ENCODE measurements at regions not wholly inside any gene's neighbourhood (a gene's known extent, or its start where the extent isn't known, plus 50 kb on each side); places are given as distances from the start of the nearest gene placed in this dataset.
"Not testable (repeated sequence)": the region's sequence is repeated elsewhere in the genome, so short reads cannot be mapped to it uniquely, and the experiment has no call there.

- H3K9ac ChIP-seq (ENCODE audit: insufficient read depth, low read length) = no peak overlapping the region
- no peak for TF ChIP-seq EZH2 (IDR thresholded peaks at IDR 0.05; ENCODE audit: low read length, missing control alignments)
- TF ChIP-seq, protein P1, sequence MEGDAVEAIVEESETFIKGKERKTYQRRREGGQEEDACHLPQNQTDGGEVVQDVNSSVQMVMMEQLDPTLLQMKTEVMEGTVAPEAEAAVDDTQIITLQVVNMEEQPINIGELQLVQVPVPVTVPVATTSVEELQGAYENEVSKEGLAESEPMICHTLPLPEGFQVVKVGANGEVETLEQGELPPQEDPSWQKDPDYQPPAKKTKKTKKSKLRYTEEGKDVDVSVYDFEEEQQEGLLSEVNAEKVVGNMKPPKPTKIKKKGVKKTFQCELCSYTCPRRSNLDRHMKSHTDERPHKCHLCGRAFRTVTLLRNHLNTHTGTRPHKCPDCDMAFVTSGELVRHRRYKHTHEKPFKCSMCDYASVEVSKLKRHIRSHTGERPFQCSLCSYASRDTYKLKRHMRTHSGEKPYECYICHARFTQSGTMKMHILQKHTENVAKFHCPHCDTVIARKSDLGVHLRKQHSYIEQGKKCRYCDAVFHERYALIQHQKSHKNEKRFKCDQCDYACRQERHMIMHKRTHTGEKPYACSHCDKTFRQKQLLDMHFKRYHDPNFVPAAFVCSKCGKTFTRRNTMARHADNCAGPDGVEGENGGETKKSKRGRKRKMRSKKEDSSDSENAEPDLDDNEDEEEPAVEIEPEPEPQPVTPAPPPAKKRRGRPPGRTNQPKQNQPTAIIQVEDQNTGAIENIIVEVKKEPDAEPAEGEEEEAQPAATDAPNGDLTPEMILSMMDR (conservative IDR thresholded peaks at IDR 0.05 in 1 of 2, IDR thresholded peaks at IDR 0.05 in 1 of 2; ENCODE audit: low read depth in 1 of 2, low read length in 2 of 2) = no peak
Observed at GRCh38 chr14:104406831-104407230, 172.7 kb upstream of the C14orf180 start.

GRCh38 chr14:104416383-104416782 is 163.2 kb upstream of the C14orf180 start:
- DNase-seq (ENCODE audit: low read depth in 2 of 2) = no peak
- no peak overlapping the region for H3K27ac ChIP-seq (ENCODE audit: insufficient read depth, low read length)
- H3K4me2 ChIP-seq (ENCODE audit: extremely low read depth, insufficient read depth, low read length) = no peak overlapping the region
- H4K20me1 ChIP-seq (ENCODE audit: control insufficient read depth, extremely low read depth, insufficient read depth, low read length) = no peaks in the 10 kb centered on the region
- H3K9me3 ChIP-seq (ENCODE audit: control insufficient read depth, insufficient read depth, low read depth, low read length) = no peaks in the 10 kb centered on the region
- H2AFZ ChIP-seq (ENCODE audit: low read length) = no peak overlapping the region
- no peak overlapping the region for H3K9ac ChIP-seq (ENCODE audit: insufficient read depth, low read length)
- no peak overlapping the region for H3K4me3 ChIP-seq (replicated peaks in 1 of 4; ENCODE audit: control extremely low read depth in 1 of 4, insufficient read depth in 1 of 4, low read depth in 3 of 4, low read length in 4 of 4)
- H3K79me2 ChIP-seq (ENCODE audit: control insufficient read depth, insufficient read depth, low read length) = no peaks in the 10 kb centered on the region
- no peak for TF ChIP-seq EZH2 (IDR thresholded peaks at IDR 0.05; ENCODE audit: low read length, missing control alignments)
- TF ChIP-seq, protein P1 (conservative IDR thresholded peaks at IDR 0.05 in 1 of 2, IDR thresholded peaks at IDR 0.05 in 1 of 2; ENCODE audit: low read depth in 1 of 2, low read length in 2 of 2) = no peak
- H3K36me3 ChIP-seq (ENCODE audit: control insufficient read depth, insufficient read depth, low read length) = no peaks in the 10 kb centered on the region
- H3K4me1 ChIP-seq (ENCODE audit: control insufficient read depth, extremely low read depth, insufficient read depth, low read length) = no peaks in the 10 kb centered on the region
- no peaks in the 10 kb centered on the region for H3K27me3 ChIP-seq (ENCODE audit: control insufficient read depth, insufficient read depth, low read length)

More at GRCh38 chr14:104406831-104407230, 172.7 kb upstream of the C14orf180 start:
- no peaks in the 10 kb centered on the region for H3K79me2 ChIP-seq (ENCODE audit: control insufficient read depth, insufficient read depth, low read length)
- DNase-seq (ENCODE audit: low read depth in 2 of 2) = no peak
- H2AFZ ChIP-seq (ENCODE audit: low read length) = no peak overlapping the region
- H4K20me1 ChIP-seq (ENCODE audit: control insufficient read depth, extremely low read depth, insufficient read depth, low read length) = no peaks in the 10 kb centered on the region
- no peaks in the 10 kb centered on the region for H3K9me3 ChIP-seq (ENCODE audit: control insufficient read depth, insufficient read depth, low read depth, low read length)
- no peak overlapping the region for H3K4me2 ChIP-seq (ENCODE audit: extremely low read depth, insufficient read depth, low read length)
- H3K36me3 ChIP-seq (ENCODE audit: control insufficient read depth, insufficient read depth, low read length) = no peaks in the 10 kb centered on the region
- H3K4me1 ChIP-seq (ENCODE audit: control insufficient read depth, extremely low read depth, insufficient read depth, low read length) = no peaks in the 10 kb centered on the region
- H3K27me3 ChIP-seq (ENCODE audit: control insufficient read depth, insufficient read depth, low read length) = no peaks in the 10 kb centered on the region
- no peak overlapping the region for H3K27ac ChIP-seq (ENCODE audit: insufficient read depth, low read length)
- H3K4me3 ChIP-seq (replicated peaks in 1 of 4; ENCODE audit: control extremely low read depth in 1 of 4, insufficient read depth in 1 of 4, low read depth in 3 of 4, low read length in 4 of 4) = no peak overlapping the region

- Histone ChIP-seq H2AFZ (ENCODE audit: low read length) (no peak overlapping the region), H3K4me1 (ENCODE audit: control insufficient read depth, extremely low read depth, insufficient read depth, low read length) (no peaks in the 10 kb centered on the region), H3K9ac (ENCODE audit: insufficient read depth, low read length) (no peak overlapping the region), H3K9me3 (ENCODE audit: control insufficient read depth, insufficient read depth, low read depth, low read length) (no peaks in the 10 kb centered on the region), H3K4me2 (ENCODE audit: extremely low read depth, insufficient read depth, low read length) (no peak overlapping the region), H3K79me2 (ENCODE audit: control insufficient read depth, insufficient read depth, low read length) (no peaks in the 10 kb centered on the region), H3K27me3 (ENCODE audit: control insufficient read depth, insufficient read depth, low read length) (no peaks in the 10 kb centered on the region), H3K36me3 (ENCODE audit: control insufficient read depth, insufficient read depth, low read length) (no peaks in the 10 kb centered on the region), H3K27ac (ENCODE audit: insufficient read depth, low read length) (no peak overlapping the region), H4K20me1 (ENCODE audit: control insufficient read depth, extremely low read depth, insufficient read depth, low read length) (no peaks in the 10 kb centered on the region), H3K4me3 (replicated peaks in 1 of 4; ENCODE audit: control extremely low read depth in 1 of 4, insufficient read depth in 1 of 4, low read depth in 3 of 4, low read length in 4 of 4) (no peak overlapping the region)
- no peak for DNase-seq (ENCODE audit: low read depth in 2 of 2)
- no peak for TF ChIP-seq EZH2 (IDR thresholded peaks at IDR 0.05; ENCODE audit: low read length, missing control alignments)
- TF ChIP-seq, protein P1 (conservative IDR thresholded peaks at IDR 0.05 in 1 of 2, IDR thresholded peaks at IDR 0.05 in 1 of 2; ENCODE audit: low read depth in 1 of 2, low read length in 2 of 2) = no peak
Observed at GRCh38 chr14:104419865-104420505, 159.6 kb upstream of the C14orf180 start.

GRCh38 chr14:104420523-104420922 is 159.0 kb upstream of the C14orf180 start:
- H3K79me2 ChIP-seq (ENCODE audit: control insufficient read depth, insufficient read depth, low read length); H3K36me3 ChIP-seq (ENCODE audit: control insufficient read depth, insufficient read depth, low read length); H3K9me3 ChIP-seq (ENCODE audit: control insufficient read depth, insufficient read depth, low read depth, low read length); H2AFZ ChIP-seq (ENCODE audit: low read length); H3K9ac ChIP-seq (ENCODE audit: insufficient read depth, low read length); H4K20me1 ChIP-seq (ENCODE audit: control insufficient read depth, extremely low read depth, insufficient read depth, low read length); H3K27ac ChIP-seq (ENCODE audit: insufficient read depth, low read length); DNase-seq (ENCODE audit: low read depth in 2 of 2); H3K4me3 ChIP-seq (replicated peaks in 1 of 4; ENCODE audit: control extremely low read depth in 1 of 4, insufficient read depth in 1 of 4, low read depth in 3 of 4, low read length in 4 of 4); H3K4me2 ChIP-seq (ENCODE audit: extremely low read depth, insufficient read depth, low read length); H3K4me1 ChIP-seq (ENCODE audit: control insufficient read depth, extremely low read depth, insufficient read depth, low read length); H3K27me3 ChIP-seq (ENCODE audit: control insufficient read depth, insufficient read depth, low read length): not testable (repeated sequence)
